HG02885 (cell line): ENCODE measurements at regions not wholly inside any gene's neighbourhood (a gene's known extent, or its start where the extent isn't known, plus 50 kb on each side); places are given as distances from the start of the nearest gene placed in this dataset.
"Not testable (repeated sequence)": the region's sequence is repeated elsewhere in the genome, so short reads cannot be mapped to it uniquely, and the experiment has no call there.

Source experiments
- ATAC-seq: cut with Tn5 transposase; IDR thresholded peaks from one replicate; pipeline ENCODE4 v1.9.1; 2021; ENCODE audit warnings: mild to moderate bottlenecking; ENCODE audit not compliant: unreplicated experiment, poor library complexity

GRCh38 chr12:107144441-107144840 lies 51.1 kb upstream of the CRY1 start:
- ATAC-seq: no peak

DNA sequence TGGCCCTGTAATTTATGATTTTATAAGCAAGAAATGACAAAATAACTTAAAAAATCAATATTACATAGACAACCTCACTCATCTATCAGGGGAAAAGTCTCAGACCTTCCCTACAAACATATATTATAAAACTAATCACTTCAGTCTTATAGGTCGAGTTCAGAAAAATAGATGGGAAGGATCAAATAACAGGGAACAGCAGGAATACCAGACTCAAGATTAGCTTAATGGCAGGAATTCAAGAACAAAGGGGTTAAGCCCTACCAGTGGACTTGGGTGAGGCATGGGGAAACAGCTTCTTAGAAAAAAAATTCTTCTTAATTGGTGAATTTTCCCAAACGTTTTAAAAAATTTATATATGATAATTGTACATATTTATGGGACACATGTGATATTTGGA lies 51.6 kb upstream of the CRY1 start:
- no peak for ATAC-seq

DNA sequence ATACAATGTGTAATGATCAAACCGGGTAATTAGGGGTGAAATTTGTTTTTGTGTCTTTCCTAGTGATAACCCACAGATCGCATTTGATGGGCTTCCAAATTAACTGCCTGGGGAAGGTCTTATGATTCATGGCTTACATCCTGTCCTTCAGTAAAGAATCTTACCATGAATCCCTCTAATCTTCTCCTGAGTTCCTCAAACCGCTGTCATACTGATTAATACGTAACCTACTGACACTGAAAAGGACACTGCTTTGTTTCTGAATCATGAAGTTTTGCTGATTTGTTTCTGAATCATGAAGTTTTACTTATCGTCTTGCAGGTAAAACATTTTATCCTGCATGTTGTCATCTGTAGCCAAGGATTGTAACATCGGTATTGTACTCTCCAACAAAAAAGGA lies 52.0 kb upstream of the CRY1 start:
- no peak for ATAC-seq

DNA sequence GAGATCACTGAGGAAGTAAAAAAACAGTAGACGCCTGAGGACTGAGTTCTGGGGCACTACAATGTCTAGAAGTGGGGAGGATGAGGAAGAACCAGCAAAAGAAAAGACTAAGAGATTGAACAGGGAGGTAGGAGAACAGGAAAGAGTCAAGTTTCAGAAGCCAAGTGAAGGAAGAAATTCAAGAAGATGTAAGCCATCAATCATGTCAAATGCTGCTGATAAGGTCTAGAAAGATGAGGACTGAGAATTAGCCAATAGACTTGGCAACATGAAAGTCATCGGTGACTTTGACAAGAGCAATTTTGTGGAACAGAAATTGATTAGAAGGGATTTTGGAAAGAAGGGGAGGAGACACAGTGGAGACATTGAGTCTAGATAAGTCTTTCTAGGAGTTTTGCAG lies 54.8 kb upstream of the CRY1 start:
- no peak for ATAC-seq

- no peak for ATAC-seq
These were observed 59.0 kb upstream of the CRY1 start for GRCh38 chr12:107152315-107152714.

DNA sequence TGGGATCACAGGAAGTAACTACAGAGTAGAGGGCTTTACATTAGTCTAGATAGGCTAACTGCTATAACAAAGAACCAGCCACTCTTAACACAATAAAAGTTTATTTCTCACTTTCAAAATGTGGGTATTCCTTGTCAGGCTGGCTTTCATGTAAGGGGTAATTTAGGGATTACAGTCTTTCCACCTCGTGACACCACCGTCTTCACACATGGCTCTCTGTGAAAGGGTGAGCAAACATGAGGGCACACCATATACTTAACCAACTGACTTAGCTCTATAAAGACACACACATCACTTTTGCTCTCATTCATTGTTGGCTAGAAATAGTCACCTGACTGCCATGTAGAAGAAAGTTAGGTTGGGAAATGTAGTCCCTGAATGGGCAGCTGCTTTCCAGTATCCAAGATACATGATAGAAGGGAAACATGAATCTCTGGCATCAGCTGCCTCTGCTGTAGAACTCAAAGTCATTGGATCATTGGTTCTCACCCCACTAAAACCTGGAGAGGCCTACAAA lies 66.1 kb upstream of the CRY1 start:
- no peak for ATAC-seq

DNA sequence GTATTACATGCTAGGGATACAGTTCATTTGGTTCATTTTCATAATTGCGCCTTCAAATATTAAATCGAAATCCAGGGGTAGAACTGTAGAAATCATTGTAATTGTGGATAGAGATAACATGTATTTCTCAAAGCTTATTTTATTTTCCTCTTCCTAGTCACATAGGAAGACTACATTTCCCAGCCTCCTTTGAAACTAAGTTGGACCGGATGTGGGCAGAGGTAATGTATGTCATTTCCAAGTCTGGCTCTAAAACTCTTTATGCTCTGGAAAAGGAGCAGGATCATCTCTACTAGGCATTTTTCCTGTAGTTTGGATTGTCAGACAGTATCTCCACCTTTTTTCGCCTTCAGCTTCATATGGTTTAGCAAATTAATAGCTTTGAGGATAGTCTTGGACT lies 70.1 kb upstream of the CRY1 start:
- ATAC-seq: no peak

DNA sequence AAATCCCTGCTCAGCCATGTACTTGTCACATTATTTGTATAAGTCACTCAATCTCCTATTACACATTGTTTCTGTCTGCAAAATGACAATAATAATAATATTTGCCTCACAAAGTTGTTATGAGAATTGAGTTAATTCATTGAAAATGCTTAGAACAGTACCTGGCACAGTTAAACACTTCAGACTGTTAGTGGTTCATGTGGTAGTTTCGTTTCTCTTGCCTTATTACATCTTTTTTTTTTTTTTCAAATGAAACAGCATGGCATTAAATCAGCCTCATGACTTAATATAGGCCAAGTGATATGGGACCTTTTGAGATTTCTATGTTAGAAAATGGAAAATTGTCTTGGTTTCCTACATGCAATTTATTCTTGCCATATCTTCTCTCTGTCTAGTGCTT lies 71.0 kb upstream of the CRY1 start:
- ATAC-seq: no peak

- ATAC-seq: no peak
These were observed 72.2 kb upstream of the CRY1 start for GRCh38 chr12:107165581-107165980.

DNA sequence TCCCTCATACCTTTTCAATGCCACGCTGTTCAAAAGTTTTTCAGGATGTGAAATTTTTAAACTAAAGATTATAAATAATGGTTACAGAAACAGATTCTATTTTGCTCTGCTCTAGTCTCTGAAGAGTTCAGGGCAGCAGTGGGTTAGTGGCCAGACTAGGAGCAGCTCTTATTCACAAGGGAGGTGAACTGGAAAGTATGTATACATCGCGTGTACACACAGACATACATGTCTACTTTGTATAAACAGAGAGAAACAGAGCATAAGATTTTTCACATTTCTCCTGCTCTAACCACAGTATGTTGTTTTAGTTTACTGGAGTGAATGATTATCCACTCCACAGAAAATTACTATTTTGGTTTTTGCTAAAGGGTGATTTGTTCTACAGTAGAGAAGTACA lies 74.4 kb upstream of the CRY1 start:
- no peak for ATAC-seq

GRCh38 chr12:107169200-107169599 lies 75.9 kb upstream of the CRY1 start:
- no peak for ATAC-seq

GRCh38 chr12:107178776-107179175 lies 85.4 kb upstream of the CRY1 start:
- ATAC-seq: no peak

- no peak for ATAC-seq
These were observed 86.5 kb upstream of the CRY1 start for GRCh38 chr12:107179871-107180270.

DNA sequence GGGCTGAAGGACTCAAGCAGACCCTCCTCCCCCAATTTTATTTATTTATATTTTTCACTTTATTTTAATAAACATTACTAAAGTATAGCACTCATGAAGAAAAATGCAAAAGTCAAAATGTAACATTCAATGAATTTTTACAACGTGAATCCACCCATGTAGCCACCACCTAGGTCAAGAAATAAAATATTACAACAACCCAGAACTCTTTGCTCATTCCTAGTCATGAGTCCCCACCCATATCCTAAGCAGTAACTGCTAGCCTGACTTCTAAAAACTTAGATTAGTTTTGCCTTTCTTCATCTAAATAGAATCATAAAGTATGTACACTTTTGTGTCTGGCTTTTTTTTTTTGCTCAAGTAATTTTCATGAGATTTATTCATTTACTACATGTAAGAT lies 86.9 kb upstream of the CRY1 start:
- ATAC-seq: no peak

DNA sequence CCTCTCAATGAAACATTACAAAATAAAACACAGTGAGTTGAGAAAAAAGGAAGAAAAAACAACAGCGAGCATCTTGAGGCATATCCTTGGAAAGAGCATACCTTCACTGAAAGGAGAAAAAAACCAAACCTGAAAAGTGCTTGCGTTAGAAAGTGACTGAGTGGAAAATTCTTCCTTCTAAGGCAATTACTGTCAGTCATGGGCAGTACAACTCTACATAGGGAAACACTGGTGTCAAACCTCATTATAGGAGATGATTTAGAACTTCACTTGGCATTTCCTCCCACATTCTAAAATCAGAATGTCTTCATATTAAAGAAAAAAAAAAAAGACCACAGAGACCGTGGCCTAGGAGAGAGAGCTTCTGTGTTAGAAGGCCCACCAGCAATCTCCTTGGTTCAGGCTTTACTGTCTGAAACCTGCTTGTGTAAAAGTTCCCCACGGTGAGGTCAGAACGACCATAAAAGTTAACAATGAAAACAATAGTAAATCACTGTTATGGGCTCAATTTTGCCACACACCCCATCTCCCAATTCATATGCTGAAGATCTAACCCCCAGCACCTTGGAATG lies 91.1 kb upstream of the CRY1 start:
- ATAC-seq: no peak

DNA sequence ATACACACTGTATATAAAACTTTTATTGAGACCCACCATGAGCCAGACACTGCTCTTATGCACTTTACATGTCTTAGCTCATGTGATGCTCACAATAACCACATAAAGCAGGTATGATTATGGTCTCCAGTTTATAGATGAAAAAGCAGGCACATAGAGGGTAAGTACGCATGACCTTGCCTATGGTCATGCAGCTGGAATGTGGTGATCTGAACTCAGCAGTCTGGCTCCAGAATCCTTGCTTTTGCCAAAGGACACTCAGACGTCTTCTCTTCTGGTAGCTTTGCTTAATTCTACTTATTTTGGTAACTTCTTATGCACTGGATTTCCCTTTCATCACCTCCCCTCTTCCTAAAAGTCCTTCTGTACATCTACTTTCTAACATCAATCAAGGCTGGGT lies 103.3 kb upstream of the CRY1 start:
- ATAC-seq: no peak

DNA sequence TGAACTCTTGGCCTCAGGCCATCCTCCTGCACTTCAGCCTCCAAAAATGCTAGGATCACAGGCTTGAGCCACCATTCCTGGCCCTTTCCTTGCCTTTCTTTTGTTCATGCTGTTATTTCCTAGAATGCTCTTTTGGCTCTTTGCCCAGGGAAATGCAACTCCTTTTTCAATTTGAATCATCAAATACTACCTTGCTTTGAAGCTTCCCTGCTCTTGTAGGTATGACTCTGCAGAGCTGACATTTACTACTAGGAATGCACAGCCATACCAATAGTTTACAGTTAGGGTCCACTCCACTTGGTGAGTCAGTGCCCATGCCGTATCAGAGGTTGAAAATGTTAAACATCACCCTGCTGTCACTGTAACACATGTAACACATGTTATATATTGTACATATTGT lies 107.0 kb upstream of the CRY1 start:
- no peak for ATAC-seq

DNA sequence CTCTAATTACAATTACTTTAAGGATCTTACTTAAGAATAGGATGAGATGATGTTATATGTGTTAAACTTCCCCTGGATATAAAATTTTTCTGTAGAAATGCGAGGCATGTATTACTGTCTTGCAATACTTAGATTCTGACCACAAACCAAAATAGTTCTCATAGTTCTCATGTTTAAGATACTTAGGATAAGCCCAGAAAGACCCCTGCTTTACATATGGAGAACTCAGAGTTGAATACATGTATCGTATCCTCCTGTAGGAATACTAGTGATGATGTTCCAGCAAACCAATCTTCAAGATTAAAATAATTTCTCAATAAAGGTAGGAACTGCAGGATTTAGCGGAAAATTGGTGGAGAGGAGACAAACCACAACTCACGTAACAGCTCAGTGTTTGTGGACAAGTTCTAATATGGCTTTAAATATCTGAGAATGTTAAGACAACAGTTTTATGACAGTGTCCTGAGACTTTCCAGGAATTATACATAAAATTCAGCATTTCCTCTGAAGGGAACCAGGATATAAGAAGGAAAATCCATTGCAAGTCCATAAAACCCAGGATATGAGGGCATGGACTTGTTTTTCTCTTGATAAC lies 114.7 kb upstream of the CRY1 start:
- ATAC-seq: no peak

DNA sequence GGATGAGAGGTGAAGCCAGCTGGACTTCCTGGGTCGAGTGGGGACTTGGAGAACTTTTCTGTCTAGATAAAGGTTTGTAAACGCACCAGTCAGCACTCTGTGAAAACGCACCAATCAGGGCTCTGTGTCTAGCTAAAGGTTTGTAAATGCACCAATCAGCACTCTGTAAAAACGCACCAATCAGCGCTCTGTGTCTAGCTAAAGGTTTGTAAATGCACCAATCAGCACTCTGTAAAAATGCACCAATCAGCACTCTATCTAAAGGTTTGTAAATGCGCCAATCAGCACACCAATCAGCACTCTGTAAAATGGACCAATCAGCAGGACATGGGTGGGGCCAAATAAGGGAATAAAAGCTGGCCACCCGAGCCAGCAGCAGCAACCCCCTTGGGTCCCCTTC lies 116.4 kb upstream of the CRY1 start:
- ATAC-seq: not testable (repeated sequence)

- not testable (repeated sequence) for ATAC-seq
These were observed 121.0 kb upstream of the CRY1 start for GRCh38 chr12:107214373-107214773.

DNA sequence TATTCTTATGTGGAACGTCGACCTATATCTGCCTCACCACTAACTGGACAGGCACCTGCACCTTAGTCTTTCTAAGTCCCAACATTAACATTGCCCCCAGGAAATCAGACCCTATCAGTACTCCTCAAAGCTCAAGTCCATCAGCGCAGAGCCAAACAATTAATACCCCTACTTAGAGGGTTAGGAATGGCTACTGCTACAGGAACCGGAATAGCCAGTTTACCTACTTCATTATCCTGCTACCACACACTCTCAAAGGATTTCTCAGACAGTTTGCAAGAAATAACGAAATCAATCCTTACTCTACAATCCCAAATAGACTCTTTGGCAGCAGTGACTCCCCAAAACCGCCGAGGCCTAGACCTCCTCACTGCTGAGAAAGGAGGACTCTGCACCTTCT lies 123.1 kb upstream of the CRY1 start:
- not testable (repeated sequence) for ATAC-seq

DNA sequence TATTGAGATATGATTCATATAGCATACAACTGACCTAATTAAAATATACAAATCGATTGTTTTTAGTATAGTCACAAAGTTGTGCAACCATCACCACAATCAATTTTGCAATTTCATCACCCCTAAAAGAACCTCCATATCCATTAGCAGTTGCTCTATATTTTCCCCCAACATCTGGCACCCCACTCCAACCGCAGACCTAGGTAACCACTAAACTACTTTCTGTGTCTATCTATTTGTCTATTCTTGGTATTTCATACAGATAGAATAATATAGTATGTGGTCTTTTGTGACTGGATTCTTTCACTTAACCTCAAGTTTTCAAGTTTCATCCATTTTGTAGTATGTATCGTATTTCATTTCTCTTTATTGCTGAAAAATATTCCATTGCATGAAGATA lies 126.0 kb upstream of the CRY1 start:
- no peak for ATAC-seq
